ENCODE measurements at regions not wholly inside any gene's neighbourhood (a gene's known extent, or its start where the extent isn't known, plus 50 kb on each side); places are given as distances from the start of the nearest gene placed in this dataset.

GRCh38 chr14:48490756-48491155 is 815.4 kb upstream of the MDGA2 start:
- no peaks in the 10 kb centered on the region for H3K4me1 ChIP-seq (ENCODE audit: control insufficient read depth, extremely low read depth, insufficient read depth, low read length)
- no peak overlapping the region for H3K4me3 ChIP-seq (ENCODE audit: control insufficient read depth in 2 of 3, extremely low read depth in 1 of 3, insufficient read depth in 2 of 3, low read depth in 1 of 3, low read length in 3 of 3)
- H3K27ac ChIP-seq (ENCODE audit: control insufficient read depth, insufficient read depth, low read length) = no peak overlapping the region
- dilution Hi-C loops (cut with MboI; ENCODE audit: extremely low pct_ligation_motif_present, low sequenced_read_pairs) = no loop called here
- no peak for FAIRE-seq
- TF ChIP-seq EZH2 (IDR thresholded peaks at IDR 0.05; ENCODE audit: low read length) (no peak), CTCF (optimal IDR thresholded peaks at IDR 0.05 in 1 of 3, IDR thresholded peaks at IDR 0.05 in 1 of 3, conservative IDR thresholded peaks at IDR 0.05 in 1 of 3; ENCODE audit: extremely low read depth in 1 of 3, insufficient read depth in 2 of 3, low read length in 3 of 3) (no peak)
- H2AFZ ChIP-seq (ENCODE audit: control insufficient read depth, low read length) = no peak overlapping the region
- no peak overlapping the region for H3K9ac ChIP-seq (ENCODE audit: control insufficient read depth, extremely low read depth, insufficient read depth, low read length)
- H3K36me3 ChIP-seq (ENCODE audit: control insufficient read depth in 2 of 2, extremely low read depth in 1 of 2, insufficient read depth in 2 of 2, low read length in 2 of 2) = no peaks in the 10 kb centered on the region
- H3K9me3 ChIP-seq (ENCODE audit: control insufficient read depth, low read depth, low read length) = no peaks in the 10 kb centered on the region
- H3K27me3 ChIP-seq (ENCODE audit: control insufficient read depth, extremely low read depth, insufficient read depth, low read length) = no peaks in the 10 kb centered on the region
- H3K79me2 ChIP-seq (ENCODE audit: control insufficient read depth, insufficient read depth, low read length) = no peaks in the 10 kb centered on the region
- no peaks in the 10 kb centered on the region for H4K20me1 ChIP-seq (ENCODE audit: control insufficient read depth, extremely low read depth, insufficient read depth, low read length)
- H3K9me1 ChIP-seq (ENCODE audit: control insufficient read depth, extremely low read depth, insufficient read depth, low read length) = no peaks in the 10 kb centered on the region
- H3K4me2 ChIP-seq (ENCODE audit: control insufficient read depth, extremely low read depth, insufficient read depth, low read depth, low read length) = no peak overlapping the region
- no peak for DNase-seq (ENCODE audit: low read depth, low spot score)

- FAIRE-seq = no peak
- H3K9ac ChIP-seq (ENCODE audit: control insufficient read depth, extremely low read depth, insufficient read depth, low read length) = no peak overlapping the region
- dilution Hi-C loops (cut with MboI; ENCODE audit: extremely low pct_ligation_motif_present, low sequenced_read_pairs) = no loop called here
Observed at GRCh38 chr14:48473944-48474343, 798.5 kb upstream of the MDGA2 start.

More at GRCh38 chr14:48473944-48474343, 798.5 kb upstream of the MDGA2 start:
- no peak overlapping the region for H2AFZ ChIP-seq (ENCODE audit: control insufficient read depth, low read length)
- no peak overlapping the region for H3K27ac ChIP-seq (ENCODE audit: control insufficient read depth, insufficient read depth, low read length)
- DNase-seq (ENCODE audit: low read depth, low spot score) = no peak
- no peaks in the 10 kb centered on the region for H3K4me1 ChIP-seq (ENCODE audit: control insufficient read depth, extremely low read depth, insufficient read depth, low read length)
- no peaks in the 10 kb centered on the region for H4K20me1 ChIP-seq (ENCODE audit: control insufficient read depth, extremely low read depth, insufficient read depth, low read length)
- no peaks in the 10 kb centered on the region for H3K36me3 ChIP-seq (ENCODE audit: control insufficient read depth in 2 of 2, extremely low read depth in 1 of 2, insufficient read depth in 2 of 2, low read length in 2 of 2)
- H3K4me2 ChIP-seq (ENCODE audit: control insufficient read depth, extremely low read depth, insufficient read depth, low read depth, low read length) = no peak overlapping the region
- H3K27me3 ChIP-seq (ENCODE audit: control insufficient read depth, extremely low read depth, insufficient read depth, low read length) = no peaks in the 10 kb centered on the region
- H3K9me1 ChIP-seq (ENCODE audit: control insufficient read depth, extremely low read depth, insufficient read depth, low read length) = no peaks in the 10 kb centered on the region
- TF ChIP-seq EZH2 (IDR thresholded peaks at IDR 0.05; ENCODE audit: low read length) (no peak), CTCF (optimal IDR thresholded peaks at IDR 0.05 in 1 of 3, IDR thresholded peaks at IDR 0.05 in 1 of 3, conservative IDR thresholded peaks at IDR 0.05 in 1 of 3; ENCODE audit: extremely low read depth in 1 of 3, insufficient read depth in 2 of 3, low read length in 3 of 3) (no peak)
- no peaks in the 10 kb centered on the region for H3K9me3 ChIP-seq (ENCODE audit: control insufficient read depth, low read depth, low read length)
- H3K4me3 ChIP-seq (ENCODE audit: control insufficient read depth in 2 of 3, extremely low read depth in 1 of 3, insufficient read depth in 2 of 3, low read depth in 1 of 3, low read length in 3 of 3) = no peak overlapping the region
- H3K79me2 ChIP-seq (ENCODE audit: control insufficient read depth, insufficient read depth, low read length) = no peaks in the 10 kb centered on the region
